GM19351 (cell line): ENCODE measurements at regions not wholly inside any gene's neighbourhood (a gene's known extent, or its start where the extent isn't known, plus 50 kb on each side); places are given as distances from the start of the nearest gene placed in this dataset.

Source experiments
- ATAC-seq: cut with Tn5 transposase; IDR thresholded peaks from one replicate; pipeline ENCODE4 v1.9.1; 2021; ENCODE audit warnings: mild to moderate bottlenecking, moderate library complexity; ENCODE audit not compliant: unreplicated experiment

- ATAC-seq, result no peak
These were observed 408.5 kb upstream of the SUCLG2 start for GRCh38 chr3:68062926-68063325.

- ATAC-seq, result no peak
These were observed 406.5 kb upstream of the SUCLG2 start for GRCh38 chr3:68060910-68061309.

GRCh38 chr3:68060191-68060590 lies 405.8 kb upstream of the SUCLG2 start:
- no peak for ATAC-seq

GRCh38 chr3:68059628-68060152 lies 405.3 kb upstream of the SUCLG2 start:
- ATAC-seq, result no peak

GRCh38 chr3:68057637-68058320 lies 403.4 kb upstream of the SUCLG2 start:
- no peak for ATAC-seq

GRCh38 chr3:68056556-68056955 lies 402.1 kb upstream of the SUCLG2 start:
- ATAC-seq, result no peak

- ATAC-seq, result no peak
These were observed 400.8 kb upstream of the SUCLG2 start for GRCh38 chr3:68055215-68055614.

GRCh38 chr3:68049776-68050175 lies 395.4 kb upstream of the SUCLG2 start:
- ATAC-seq, result no peak

- ATAC-seq, result no peak
These were observed 391.6 kb upstream of the SUCLG2 start for GRCh38 chr3:68045976-68046375.

GRCh38 chr3:68033867-68034266 lies 379.5 kb upstream of the SUCLG2 start:
- ATAC-seq, result no peak

GRCh38 chr3:68032209-68032608 lies 377.8 kb upstream of the SUCLG2 start:
- no peak for ATAC-seq

- ATAC-seq, result no peak
These were observed 370.8 kb upstream of the SUCLG2 start for GRCh38 chr3:68025189-68025588.

- ATAC-seq, result no peak
These were observed 365.5 kb upstream of the SUCLG2 start for GRCh38 chr3:68019876-68020275.

- no peak for ATAC-seq
These were observed 363.9 kb upstream of the SUCLG2 start for GRCh38 chr3:68018275-68018674.

- no peak for ATAC-seq
These were observed 362.7 kb upstream of the SUCLG2 start for GRCh38 chr3:68017069-68017468.

- no peak for ATAC-seq
These were observed 355.5 kb upstream of the SUCLG2 start for GRCh38 chr3:68009900-68010299.

GRCh38 chr3:68007621-68008226 lies 353.3 kb upstream of the SUCLG2 start:
- no peak for ATAC-seq

- no peak for ATAC-seq
These were observed 352.2 kb upstream of the SUCLG2 start for GRCh38 chr3:68006646-68007045.

- no peak for ATAC-seq
These were observed 349.7 kb upstream of the SUCLG2 start for GRCh38 chr3:68004091-68004490.

GRCh38 chr3:67998281-67998680 lies 343.9 kb upstream of the SUCLG2 start:
- ATAC-seq, result no peak

GRCh38 chr3:67995206-67995605 lies 340.8 kb upstream of the SUCLG2 start:
- ATAC-seq, result no peak

- no peak for ATAC-seq
These were observed 332.3 kb upstream of the SUCLG2 start for GRCh38 chr3:67986706-67987105.

GRCh38 chr3:67983166-67983565 lies 328.8 kb upstream of the SUCLG2 start:
- no peak for ATAC-seq
